ENCODE measurements at regions not wholly inside any gene's neighbourhood (a gene's known extent, or its start where the extent isn't known, plus 50 kb on each side); places are given as distances from the start of the nearest gene placed in this dataset.
"Not testable (repeated sequence)": the region's sequence is repeated elsewhere in the genome, so short reads cannot be mapped to it uniquely, and the experiment has no call there.

- H3K9me3 ChIP-seq (ENCODE audit: control insufficient read depth, low read depth, low read length) = no peaks in the 10 kb centered on the region
- no peak overlapping the region for H3K9ac ChIP-seq (ENCODE audit: low read length)
- no peaks in the 10 kb centered on the region for H3K36me3 ChIP-seq (ENCODE audit: control insufficient read depth, low read depth, low read length)
- H3K27me3 ChIP-seq (ENCODE audit: control insufficient read depth, insufficient read depth, low read length) = no peaks in the 10 kb centered on the region
- H3K4me3 ChIP-seq (ENCODE audit: low read length) = no peak overlapping the region
- no peaks in the 10 kb centered on the region for H3K4me1 ChIP-seq (ENCODE audit: control insufficient read depth, low read depth, low read length)
- no peak overlapping the region for H3K27ac ChIP-seq (ENCODE audit: low read length)
Measured at GRCh38 chr2:35185861-35186412, 1169.6 kb upstream of the CRIM1 start.

DNA sequence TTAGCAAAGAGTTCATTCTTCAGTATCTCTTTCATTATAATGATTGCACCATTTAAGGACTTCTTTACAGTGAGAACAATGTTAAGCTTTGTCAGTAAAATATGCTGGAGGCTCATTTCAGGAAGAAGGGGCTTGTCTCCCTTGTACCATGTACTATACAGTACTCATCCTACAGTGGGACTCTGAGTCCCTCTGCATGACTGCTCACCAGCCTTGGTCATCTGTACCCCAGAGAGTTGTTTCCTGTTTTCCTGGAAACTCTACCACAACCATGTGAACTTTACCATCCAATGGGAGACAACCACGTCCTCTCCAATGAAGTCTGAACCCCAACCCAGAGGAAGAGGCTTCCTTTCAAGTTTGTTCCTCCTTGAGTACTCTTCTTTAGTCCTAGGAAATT is 1171.1 kb upstream of the CRIM1 start:
- no peak overlapping the region for H3K27ac ChIP-seq (ENCODE audit: low read length)
- peaks cover 2% of the 10 kb centered on the region for H3K27me3 ChIP-seq (ENCODE audit: control insufficient read depth, insufficient read depth, low read length)
- no peaks in the 10 kb centered on the region for H3K36me3 ChIP-seq (ENCODE audit: control insufficient read depth, low read depth, low read length)

GRCh38 chr2:35176726-35177125 is 1178.9 kb upstream of the CRIM1 start:
- not testable (repeated sequence) for H3K9ac ChIP-seq (ENCODE audit: low read length); H3K4me1 ChIP-seq (ENCODE audit: control insufficient read depth, low read depth, low read length); H3K27ac ChIP-seq (ENCODE audit: low read length); H3K9me3 ChIP-seq (ENCODE audit: control insufficient read depth, low read depth, low read length); H3K36me3 ChIP-seq (ENCODE audit: control insufficient read depth, low read depth, low read length); H3K4me3 ChIP-seq (ENCODE audit: low read length)
- peaks cover 59% of the 10 kb centered on the region for H3K27me3 ChIP-seq (ENCODE audit: control insufficient read depth, insufficient read depth, low read length)

More for the DNA sequence above, 1171.1 kb upstream of the CRIM1 start:
- H3K4me1 ChIP-seq (ENCODE audit: control insufficient read depth, low read depth, low read length) = no peaks in the 10 kb centered on the region
- H3K9me3 ChIP-seq (ENCODE audit: control insufficient read depth, low read depth, low read length) = no peaks in the 10 kb centered on the region
- H3K4me3 ChIP-seq (ENCODE audit: low read length) = no peak overlapping the region
- H3K9ac ChIP-seq (ENCODE audit: low read length) = no peak overlapping the region

- H3K27me3 ChIP-seq (ENCODE audit: control insufficient read depth, insufficient read depth, low read length) = peaks cover 59% of the 10 kb centered on the region
- H3K27ac ChIP-seq (ENCODE audit: low read length) = no peak overlapping the region
- H3K9ac ChIP-seq (ENCODE audit: low read length) = no peak overlapping the region
- no peaks in the 10 kb centered on the region for H3K36me3 ChIP-seq (ENCODE audit: control insufficient read depth, low read depth, low read length)
- H3K4me3 ChIP-seq (ENCODE audit: low read length) = no peak overlapping the region
- no peaks in the 10 kb centered on the region for H3K9me3 ChIP-seq (ENCODE audit: control insufficient read depth, low read depth, low read length)
- peaks cover 7% of the 10 kb centered on the region for H3K4me1 ChIP-seq (ENCODE audit: control insufficient read depth, low read depth, low read length)
Measured at GRCh38 chr2:35174845-35175244, 1180.7 kb upstream of the CRIM1 start.

DNA sequence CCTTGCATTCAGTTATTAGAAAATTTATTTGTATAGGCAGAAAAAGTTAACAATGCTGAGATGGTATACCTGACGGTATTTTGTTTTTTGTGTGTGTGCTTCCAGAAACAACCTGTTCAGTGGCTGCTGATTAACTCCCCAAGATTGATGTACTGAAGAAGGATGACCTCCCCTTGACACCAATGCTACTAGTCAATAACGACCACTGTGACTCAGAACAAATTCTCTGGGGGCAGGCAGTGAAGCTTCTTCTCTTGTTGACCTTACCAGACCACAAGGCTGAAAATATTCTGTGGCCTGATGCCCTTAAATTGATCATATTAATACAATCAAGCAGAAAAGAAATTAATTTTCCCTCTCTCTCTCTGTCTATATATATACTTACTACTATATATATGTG is 1182.9 kb upstream of the CRIM1 start:
- Histone ChIP-seq H3K4me3 (ENCODE audit: low read length) (no peak overlapping the region), H3K9ac (ENCODE audit: low read length) (no peak overlapping the region), H3K36me3 (ENCODE audit: control insufficient read depth, low read depth, low read length) (no peaks in the 10 kb centered on the region), H3K4me1 (ENCODE audit: control insufficient read depth, low read depth, low read length) (peaks cover 7% of the 10 kb centered on the region), H3K27me3 (ENCODE audit: control insufficient read depth, insufficient read depth, low read length) (peaks cover 39% of the 10 kb centered on the region), H3K27ac (ENCODE audit: low read length) (no peak overlapping the region), H3K9me3 (ENCODE audit: control insufficient read depth, low read depth, low read length) (no peaks in the 10 kb centered on the region)

GRCh38 chr2:35168351-35168750 is 1187.2 kb upstream of the CRIM1 start:
- H3K4me3 ChIP-seq (ENCODE audit: low read length) = no peak overlapping the region
- H3K27ac ChIP-seq (ENCODE audit: low read length) = no peak overlapping the region
- no peaks in the 10 kb centered on the region for H3K9me3 ChIP-seq (ENCODE audit: control insufficient read depth, low read depth, low read length)
- no peak overlapping the region for H3K9ac ChIP-seq (ENCODE audit: low read length)
- no peaks in the 10 kb centered on the region for H3K4me1 ChIP-seq (ENCODE audit: control insufficient read depth, low read depth, low read length)
- peaks cover 3% of the 10 kb centered on the region for H3K27me3 ChIP-seq (ENCODE audit: control insufficient read depth, insufficient read depth, low read length)
- no peaks in the 10 kb centered on the region for H3K36me3 ChIP-seq (ENCODE audit: control insufficient read depth, low read depth, low read length)

- Histone ChIP-seq H3K27me3 (ENCODE audit: control insufficient read depth, insufficient read depth, low read length) (no peaks in the 10 kb centered on the region), H3K9ac (ENCODE audit: low read length) (no peak overlapping the region), H3K9me3 (ENCODE audit: control insufficient read depth, low read depth, low read length) (no peaks in the 10 kb centered on the region), H3K4me1 (ENCODE audit: control insufficient read depth, low read depth, low read length) (no peaks in the 10 kb centered on the region), H3K27ac (ENCODE audit: low read length) (no peak overlapping the region), H3K4me3 (ENCODE audit: low read length) (no peak overlapping the region), H3K36me3 (ENCODE audit: control insufficient read depth, low read depth, low read length) (no peaks in the 10 kb centered on the region)
Measured at GRCh38 chr2:35163948-35164347, 1191.6 kb upstream of the CRIM1 start.

GRCh38 chr2:35160871-35161270 is 1194.7 kb upstream of the CRIM1 start:
- H3K36me3 ChIP-seq (ENCODE audit: control insufficient read depth, low read depth, low read length) = no peaks in the 10 kb centered on the region
- H3K9me3 ChIP-seq (ENCODE audit: control insufficient read depth, low read depth, low read length) = no peaks in the 10 kb centered on the region
- H3K27ac ChIP-seq (ENCODE audit: low read length) = no peak overlapping the region
- H3K9ac ChIP-seq (ENCODE audit: low read length) = no peak overlapping the region
- H3K4me1 ChIP-seq (ENCODE audit: control insufficient read depth, low read depth, low read length) = no peaks in the 10 kb centered on the region
- H3K27me3 ChIP-seq (ENCODE audit: control insufficient read depth, insufficient read depth, low read length) = no peaks in the 10 kb centered on the region
- no peak overlapping the region for H3K4me3 ChIP-seq (ENCODE audit: low read length)

GRCh38 chr2:35125871-35126270 is 1229.7 kb upstream of the CRIM1 start:
- H3K4me1 ChIP-seq (ENCODE audit: control insufficient read depth, low read depth, low read length) = no peaks in the 10 kb centered on the region

DNA sequence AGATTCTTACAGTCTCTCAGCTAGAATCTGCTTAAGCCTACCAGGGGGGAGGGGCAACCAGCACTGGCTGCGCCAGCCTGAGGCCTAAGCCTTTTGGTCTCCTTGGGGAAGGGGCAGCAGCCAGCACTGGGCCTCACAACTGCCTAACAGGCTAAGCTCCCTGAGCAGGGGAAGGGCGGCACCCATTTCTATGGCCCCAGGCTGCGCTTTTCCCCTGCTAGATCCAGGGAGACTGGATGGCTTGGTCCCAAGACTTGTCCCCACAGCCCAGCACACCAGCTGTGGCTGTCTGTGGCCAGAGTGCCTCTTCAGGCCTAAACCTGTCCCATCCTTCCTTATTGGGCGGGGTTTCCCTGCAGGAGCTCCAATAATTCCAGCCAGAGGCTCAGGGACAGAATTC is 1230.3 kb upstream of the CRIM1 start:
- Histone ChIP-seq H3K4me1 (ENCODE audit: control insufficient read depth, low read depth, low read length) (no peaks in the 10 kb centered on the region), H3K36me3 (ENCODE audit: control insufficient read depth, low read depth, low read length) (no peaks in the 10 kb centered on the region), H3K9ac (ENCODE audit: low read length) (no peak overlapping the region), H3K9me3 (ENCODE audit: control insufficient read depth, low read depth, low read length) (no peaks in the 10 kb centered on the region), H3K27ac (ENCODE audit: low read length) (no peak overlapping the region), H3K4me3 (ENCODE audit: low read length) (no peak overlapping the region), H3K27me3 (ENCODE audit: control insufficient read depth, insufficient read depth, low read length) (no peaks in the 10 kb centered on the region)

More at GRCh38 chr2:35125871-35126270, 1229.7 kb upstream of the CRIM1 start:
- Histone ChIP-seq H3K36me3 (ENCODE audit: control insufficient read depth, low read depth, low read length) (no peaks in the 10 kb centered on the region), H3K9me3 (ENCODE audit: control insufficient read depth, low read depth, low read length) (no peaks in the 10 kb centered on the region), H3K9ac (ENCODE audit: low read length) (no peak overlapping the region), H3K27ac (ENCODE audit: low read length) (no peak overlapping the region), H3K27me3 (ENCODE audit: control insufficient read depth, insufficient read depth, low read length) (no peaks in the 10 kb centered on the region), H3K4me3 (ENCODE audit: low read length) (no peak overlapping the region)

GRCh38 chr2:35116151-35116550 is 1239.4 kb upstream of the CRIM1 start:
- Histone ChIP-seq H3K4me1 (ENCODE audit: control insufficient read depth, low read depth, low read length) (no peaks in the 10 kb centered on the region), H3K27ac (ENCODE audit: low read length) (no peak overlapping the region), H3K27me3 (ENCODE audit: control insufficient read depth, insufficient read depth, low read length) (no peaks in the 10 kb centered on the region), H3K9ac (ENCODE audit: low read length) (no peak overlapping the region), H3K36me3 (ENCODE audit: control insufficient read depth, low read depth, low read length) (no peaks in the 10 kb centered on the region), H3K9me3 (ENCODE audit: control insufficient read depth, low read depth, low read length) (peaks cover 3% of the 10 kb centered on the region), H3K4me3 (ENCODE audit: low read length) (no peak overlapping the region)

- H3K27ac ChIP-seq (ENCODE audit: low read length) = no peak overlapping the region
- no peaks in the 10 kb centered on the region for H3K36me3 ChIP-seq (ENCODE audit: control insufficient read depth, low read depth, low read length)
- H3K4me3 ChIP-seq (ENCODE audit: low read length) = no peak overlapping the region
Measured at GRCh38 chr2:35114765-35115164, 1240.8 kb upstream of the CRIM1 start.

More at GRCh38 chr2:35114765-35115164, 1240.8 kb upstream of the CRIM1 start:
- H3K4me1 ChIP-seq (ENCODE audit: control insufficient read depth, low read depth, low read length) = no peaks in the 10 kb centered on the region
- H3K27me3 ChIP-seq (ENCODE audit: control insufficient read depth, insufficient read depth, low read length) = no peaks in the 10 kb centered on the region
- peaks cover 3% of the 10 kb centered on the region for H3K9me3 ChIP-seq (ENCODE audit: control insufficient read depth, low read depth, low read length)
- H3K9ac ChIP-seq (ENCODE audit: low read length) = no peak overlapping the region
